Keratinocyte (primary cell): ENCODE measurements at regions not wholly inside any gene's neighbourhood (a gene's known extent, or its start where the extent isn't known, plus 50 kb on each side); places are given as distances from the start of the nearest gene placed in this dataset.

Source experiments
- DNase-seq: peaks from one replicate; pipeline ENCODE4 v3.0.0-alpha.2; 2011; ENCODE audit warnings: low read depth, missing footprints, low spot score
- FAIRE-seq: peaks from 2 replicates; lab custom pipeline; 2011; peaks lifted over from hg19 to GRCh38; lab: Jason Lieb, UNC
- H2AFZ ChIP-seq: 2 replicates; pipeline ENCODE4 v1.6.0; 2012; ENCODE audit warnings: low read length, control low read depth, inconsistent platforms; ENCODE audit not compliant: control insufficient read depth
- H3K27ac ChIP-seq: 2 replicates; pipeline ENCODE4 v1.5.1; 2011; ENCODE audit warnings: low read length; ENCODE audit not compliant: control insufficient read depth, insufficient read depth
- H3K27me3 ChIP-seq: 3 replicates; pipeline ENCODE4 v1.6.0; 2011; ENCODE audit warnings: low read length; ENCODE audit not compliant: control insufficient read depth, insufficient read depth; ENCODE audit errors: extremely low read depth
- H3K36me3 ChIP-seq, 2 experiments: 2 replicates in 1 of 2; 3 replicates in 1 of 2; pipeline ENCODE4 v1.5.1; 2011; ENCODE audit warnings: low read length in 2 of 2, mild to moderate bottlenecking in 1 of 2; ENCODE audit not compliant: control insufficient read depth in 2 of 2, insufficient read depth in 2 of 2; ENCODE audit errors: extremely low read depth in 1 of 2
- H3K4me1 ChIP-seq: 3 replicates; pipeline ENCODE4 v1.5.1; 2011; ENCODE audit warnings: low read length; ENCODE audit not compliant: control insufficient read depth, insufficient read depth; ENCODE audit errors: extremely low read depth
- H3K4me2 ChIP-seq: 3 replicates; pipeline ENCODE4 v1.6.0; 2011; ENCODE audit warnings: low read depth, low read length; ENCODE audit not compliant: control insufficient read depth, insufficient read depth; ENCODE audit errors: extremely low read depth
- H3K4me3 ChIP-seq, 3 experiments: fragments of 200-600 bp in 1 of 3; sonication (generic) in 1 of 3; 2 replicates in 2 of 3; 3 replicates in 1 of 3; pipeline ENCODE4 v1.5.1; 2011 to 2016; ENCODE audit warnings: low read length in 3 of 3, mild to moderate bottlenecking in 3 of 3, control low read depth in 2 of 3, inconsistent platforms in 1 of 3, low read depth in 1 of 3, mixed read lengths in 1 of 3, mixed run types in 1 of 3, moderate library complexity in 1 of 3; ENCODE audit not compliant: control insufficient read depth in 2 of 3, insufficient read depth in 2 of 3; ENCODE audit errors: extremely low read depth in 1 of 3
- H3K79me2 ChIP-seq: 2 replicates; pipeline ENCODE4 v1.6.0; 2012; ENCODE audit warnings: low read length; ENCODE audit not compliant: control insufficient read depth, insufficient read depth
- H3K9ac ChIP-seq: 3 replicates; pipeline ENCODE4 v1.6.0; 2011; ENCODE audit warnings: low read length; ENCODE audit not compliant: control insufficient read depth, insufficient read depth; ENCODE audit errors: extremely low read depth
- H3K9me1 ChIP-seq: 3 replicates; pipeline ENCODE4 v1.6.0; 2011; ENCODE audit warnings: low read length; ENCODE audit not compliant: control insufficient read depth, insufficient read depth; ENCODE audit errors: extremely low read depth
- H3K9me3 ChIP-seq: 2 replicates; pipeline ENCODE4 v1.5.1; 2012; ENCODE audit warnings: low read depth, low read length; ENCODE audit not compliant: control insufficient read depth
- H4K20me1 ChIP-seq: 3 replicates; pipeline ENCODE4 v1.6.0; 2011; ENCODE audit warnings: low read length; ENCODE audit not compliant: control insufficient read depth, insufficient read depth; ENCODE audit errors: extremely low read depth
- CTCF ChIP-seq, 3 experiments: IDR thresholded peaks in 1 of 3; conservative IDR thresholded peaks in 1 of 3; optimal IDR thresholded peaks in 1 of 3; 2 replicates in 2 of 3; 3 replicates in 1 of 3; pipeline versions ENCODE3 to v1.5.1; 2011; ENCODE audit warnings: low read length in 3 of 3, mild to moderate bottlenecking in 3 of 3, moderate library complexity in 2 of 3, control low read depth in 1 of 3, inconsistent platforms in 1 of 3; ENCODE audit not compliant: insufficient read depth in 2 of 3; ENCODE audit errors: extremely low read depth in 1 of 3
- EZH2 ChIP-seq: IDR thresholded peaks from one replicate; pipeline ENCODE4 v1.6.1; 2012; ENCODE audit warnings: inconsistent platforms, mild to moderate bottlenecking, low read length, moderate library complexity
- dilution Hi-C: fragments of 300-500 bp; cut with MboI; formaldehyde crosslinking; loops from one replicate; pipeline ENCODE4 v1.7.0; 2020; ENCODE audit warnings: low sequenced_read_pairs; ENCODE audit not compliant: extremely low pct_ligation_motif_present

GRCh38 chr11:131154351-131154750, 216.1 kb upstream of the NTM start:
- Histone ChIP-seq H3K4me2 (no peak overlapping the region), H3K79me2 (no peaks in the 10 kb centered on the region), H3K9me3 (no peaks in the 10 kb centered on the region), H3K4me3 (no peak overlapping the region), H4K20me1 (no peaks in the 10 kb centered on the region), H3K27me3 (no peaks in the 10 kb centered on the region), H3K9me1 (no peaks in the 10 kb centered on the region), H3K9ac (no peak overlapping the region), H2AFZ (no peak overlapping the region), H3K36me3 (no peaks in the 10 kb centered on the region), H3K27ac (no peak overlapping the region), H3K4me1 (no peaks in the 10 kb centered on the region)
- FAIRE-seq (no peak), DNase-seq (no peak)
- TF ChIP-seq EZH2, result no peak
- TF ChIP-seq CTCF (optimal IDR thresholded peaks at IDR 0.05 in 1 of 3, IDR thresholded peaks at IDR 0.05 in 1 of 3, conservative IDR thresholded peaks at IDR 0.05 in 1 of 3; ENCODE audit: extremely low read depth in 1 of 3, insufficient read depth in 2 of 3, low read length in 3 of 3), result no peak
- dilution Hi-C loops, result no loop called here

- Histone ChIP-seq H3K9me3 (no peaks in the 10 kb centered on the region), H3K4me1 (no peaks in the 10 kb centered on the region), H3K36me3 (no peaks in the 10 kb centered on the region), H3K79me2 (no peaks in the 10 kb centered on the region), H2AFZ (no peak overlapping the region), H3K27me3 (no peaks in the 10 kb centered on the region), H3K9me1 (no peaks in the 10 kb centered on the region), H3K4me3 (no peak overlapping the region), H3K27ac (no peak overlapping the region), H3K9ac (no peak overlapping the region), H4K20me1 (no peaks in the 10 kb centered on the region), H3K4me2 (no peak overlapping the region)
- dilution Hi-C loops, result no loop called here
- DNase-seq (no peak), FAIRE-seq (no peak)
- TF ChIP-seq CTCF (optimal IDR thresholded peaks at IDR 0.05 in 1 of 3, IDR thresholded peaks at IDR 0.05 in 1 of 3, conservative IDR thresholded peaks at IDR 0.05 in 1 of 3; ENCODE audit: extremely low read depth in 1 of 3, insufficient read depth in 2 of 3, low read length in 3 of 3) (no peak), EZH2 (no peak)
Observed at GRCh38 chr11:131157678-131158077, 212.7 kb upstream of the NTM start.
